ENCODE measurements at regions not wholly inside any gene's neighbourhood (a gene's known extent, or its start where the extent isn't known, plus 50 kb on each side); places are given as distances from the start of the nearest gene placed in this dataset.

- TF ChIP-seq, protein P1, sequence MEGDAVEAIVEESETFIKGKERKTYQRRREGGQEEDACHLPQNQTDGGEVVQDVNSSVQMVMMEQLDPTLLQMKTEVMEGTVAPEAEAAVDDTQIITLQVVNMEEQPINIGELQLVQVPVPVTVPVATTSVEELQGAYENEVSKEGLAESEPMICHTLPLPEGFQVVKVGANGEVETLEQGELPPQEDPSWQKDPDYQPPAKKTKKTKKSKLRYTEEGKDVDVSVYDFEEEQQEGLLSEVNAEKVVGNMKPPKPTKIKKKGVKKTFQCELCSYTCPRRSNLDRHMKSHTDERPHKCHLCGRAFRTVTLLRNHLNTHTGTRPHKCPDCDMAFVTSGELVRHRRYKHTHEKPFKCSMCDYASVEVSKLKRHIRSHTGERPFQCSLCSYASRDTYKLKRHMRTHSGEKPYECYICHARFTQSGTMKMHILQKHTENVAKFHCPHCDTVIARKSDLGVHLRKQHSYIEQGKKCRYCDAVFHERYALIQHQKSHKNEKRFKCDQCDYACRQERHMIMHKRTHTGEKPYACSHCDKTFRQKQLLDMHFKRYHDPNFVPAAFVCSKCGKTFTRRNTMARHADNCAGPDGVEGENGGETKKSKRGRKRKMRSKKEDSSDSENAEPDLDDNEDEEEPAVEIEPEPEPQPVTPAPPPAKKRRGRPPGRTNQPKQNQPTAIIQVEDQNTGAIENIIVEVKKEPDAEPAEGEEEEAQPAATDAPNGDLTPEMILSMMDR (IDR thresholded peaks at IDR 0.05; ENCODE audit: insufficient read depth, low read depth, low read length): no peak
- no peak for TF ChIP-seq EZH2 (IDR thresholded peaks at IDR 0.05; ENCODE audit: insufficient read depth, low read length)
Observed at GRCh38 chr10:92753865-92754264, 64.1 kb downstream of the HHEX start.
